ENCODE measurements at regions not wholly inside any gene's neighbourhood (a gene's known extent, or its start where the extent isn't known, plus 50 kb on each side); places are given as distances from the start of the nearest gene placed in this dataset.

DNA sequence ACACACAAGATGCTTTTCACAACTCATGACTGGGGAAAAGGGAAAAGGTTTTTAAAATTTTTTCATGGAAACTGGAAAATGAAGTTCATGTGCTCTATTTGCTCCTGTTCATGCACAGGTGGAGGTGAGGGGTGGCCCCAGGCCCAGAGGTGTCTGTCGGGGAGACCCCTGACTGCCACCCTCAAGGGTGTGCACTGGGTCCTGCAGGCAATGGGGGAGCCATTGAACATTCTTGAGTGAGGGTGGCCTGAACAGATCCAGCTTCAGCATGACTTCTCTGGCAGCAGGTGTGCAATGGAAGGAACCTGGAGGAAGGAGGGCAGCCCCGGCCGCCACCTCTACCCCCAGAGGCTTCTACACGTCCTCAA lies 145.3 kb upstream of the IQSEC1 start:
- H3K36me3 ChIP-seq (ENCODE audit: control insufficient read depth in 2 of 2, insufficient read depth in 2 of 2, low read length in 1 of 2), result no peaks in the 10 kb centered on the region
- H3K4me1 ChIP-seq (ENCODE audit: control insufficient read depth, insufficient read depth, low read length), result no peaks in the 10 kb centered on the region
- H3K27me3 ChIP-seq (replicated peaks in 1 of 2; ENCODE audit: control insufficient read depth in 2 of 2, insufficient read depth in 2 of 2, low read length in 1 of 2), result peaks cover 2 to 7% of the 10 kb centered on the region in 2 experiments; a peak in 3 of 4 replicates
- H3K4me2 ChIP-seq (ENCODE audit: control insufficient read depth, insufficient read depth), result no peak overlapping the region
- H3K79me2 ChIP-seq (ENCODE audit: control insufficient read depth, insufficient read depth, low read length), result no peaks in the 10 kb centered on the region
- H3K9me3 ChIP-seq (replicated peaks; ENCODE audit: control insufficient read depth, insufficient read depth, low read length), result no peaks in the 10 kb centered on the region
- ChIA-PET CTCF (no interaction called here), POLR2A (no interaction called here), SMC1A (ENCODE audit: uncharacterized antibody, unreplicated experiment) (no interaction called here), RAD21 (ENCODE audit: unreplicated experiment) (no interaction called here)
- DNase-seq (ENCODE audit: low read depth, low spot score) (no peak), ATAC-seq (no peak), FAIRE-seq (no peak)
- H2AFZ ChIP-seq (ENCODE audit: control insufficient read depth, low read depth, low read length), result no peak overlapping the region
- in situ Hi-C loops (cut with MboI) (no loop called here), intact Hi-C loops (cut with micrococcal nuclease; ENCODE audit: unreplicated experiment) (no loop called here)
- H3K9ac ChIP-seq (ENCODE audit: control insufficient read depth, insufficient read depth, low read length), result no peak overlapping the region
- WGBS (ENCODE audit: insufficient coverage, insufficient replicate concordance, low lambda C conversion rate, missing lambda C conversion rate), result 32% methylated on average over 4 of the region's 4 CpGs
- TF ChIP-seq ETV6 (conservative IDR thresholded peaks at IDR 0.05 in 1 of 2, IDR thresholded peaks at IDR 0.05 in 1 of 2; ENCODE audit: borderline replicate concordance in 1 of 2, low read depth in 1 of 2), result no peak
- TF ChIP-seq STAT3 (IDR thresholded peaks at IDR 0.05; ENCODE audit: low read depth, low read length), result no peak
- no peak for TF ChIP-seq NFXL1 (IDR thresholded peaks at IDR 0.05; ENCODE audit: borderline replicate concordance)
- TF ChIP-seq, protein P1, sequence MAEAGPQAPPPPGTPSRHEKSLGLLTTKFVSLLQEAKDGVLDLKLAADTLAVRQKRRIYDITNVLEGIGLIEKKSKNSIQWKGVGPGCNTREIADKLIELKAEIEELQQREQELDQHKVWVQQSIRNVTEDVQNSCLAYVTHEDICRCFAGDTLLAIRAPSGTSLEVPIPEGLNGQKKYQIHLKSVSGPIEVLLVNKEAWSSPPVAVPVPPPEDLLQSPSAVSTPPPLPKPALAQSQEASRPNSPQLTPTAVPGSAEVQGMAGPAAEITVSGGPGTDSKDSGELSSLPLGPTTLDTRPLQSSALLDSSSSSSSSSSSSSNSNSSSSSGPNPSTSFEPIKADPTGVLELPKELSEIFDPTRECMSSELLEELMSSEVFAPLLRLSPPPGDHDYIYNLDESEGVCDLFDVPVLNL (IDR thresholded peaks at IDR 0.05; ENCODE audit: low read depth, low read length), result no peak
- no peak for TF ChIP-seq MYB (IDR thresholded peaks at IDR 0.05; ENCODE audit: borderline replicate concordance, low read depth, low read length)
- no peak for TF ChIP-seq POLR2AphosphoS5 (IDR thresholded peaks at IDR 0.05; ENCODE audit: low read length)
- no peak for TF ChIP-seq RBBP5 (conservative IDR thresholded peaks at IDR 0.05)
- no peak for TF ChIP-seq NBN (IDR thresholded peaks at IDR 0.05)
- no peak for TF ChIP-seq HDAC2 (IDR thresholded peaks at IDR 0.05)
- TF ChIP-seq, protein P2, sequence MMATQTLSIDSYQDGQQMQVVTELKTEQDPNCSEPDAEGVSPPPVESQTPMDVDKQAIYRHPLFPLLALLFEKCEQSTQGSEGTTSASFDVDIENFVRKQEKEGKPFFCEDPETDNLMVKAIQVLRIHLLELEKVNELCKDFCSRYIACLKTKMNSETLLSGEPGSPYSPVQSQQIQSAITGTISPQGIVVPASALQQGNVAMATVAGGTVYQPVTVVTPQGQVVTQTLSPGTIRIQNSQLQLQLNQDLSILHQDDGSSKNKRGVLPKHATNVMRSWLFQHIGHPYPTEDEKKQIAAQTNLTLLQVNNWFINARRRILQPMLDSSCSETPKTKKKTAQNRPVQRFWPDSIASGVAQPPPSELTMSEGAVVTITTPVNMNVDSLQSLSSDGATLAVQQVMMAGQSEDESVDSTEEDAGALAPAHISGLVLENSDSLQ (IDR thresholded peaks at IDR 0.05), result no peak
- no peak for TF ChIP-seq TARDBP (IDR thresholded peaks at IDR 0.05; ENCODE audit: borderline replicate concordance)
- no peak for TF ChIP-seq SREBF2 (IDR thresholded peaks at IDR 0.05; ENCODE audit: low read length)
- no peak for TF ChIP-seq ZNF274 (IDR thresholded peaks at IDR 0.05; ENCODE audit: insufficient read depth, insufficient read length)
- no peak for TF ChIP-seq CREB1 (IDR thresholded peaks at IDR 0.05; ENCODE audit: low read depth)
- no peak for TF ChIP-seq RB1 (IDR thresholded peaks at IDR 0.05; ENCODE audit: borderline replicate concordance)
- no peak for TF ChIP-seq ASH2L (IDR thresholded peaks at IDR 0.05; ENCODE audit: borderline replicate concordance, low read depth)
- TF ChIP-seq, protein P3, sequence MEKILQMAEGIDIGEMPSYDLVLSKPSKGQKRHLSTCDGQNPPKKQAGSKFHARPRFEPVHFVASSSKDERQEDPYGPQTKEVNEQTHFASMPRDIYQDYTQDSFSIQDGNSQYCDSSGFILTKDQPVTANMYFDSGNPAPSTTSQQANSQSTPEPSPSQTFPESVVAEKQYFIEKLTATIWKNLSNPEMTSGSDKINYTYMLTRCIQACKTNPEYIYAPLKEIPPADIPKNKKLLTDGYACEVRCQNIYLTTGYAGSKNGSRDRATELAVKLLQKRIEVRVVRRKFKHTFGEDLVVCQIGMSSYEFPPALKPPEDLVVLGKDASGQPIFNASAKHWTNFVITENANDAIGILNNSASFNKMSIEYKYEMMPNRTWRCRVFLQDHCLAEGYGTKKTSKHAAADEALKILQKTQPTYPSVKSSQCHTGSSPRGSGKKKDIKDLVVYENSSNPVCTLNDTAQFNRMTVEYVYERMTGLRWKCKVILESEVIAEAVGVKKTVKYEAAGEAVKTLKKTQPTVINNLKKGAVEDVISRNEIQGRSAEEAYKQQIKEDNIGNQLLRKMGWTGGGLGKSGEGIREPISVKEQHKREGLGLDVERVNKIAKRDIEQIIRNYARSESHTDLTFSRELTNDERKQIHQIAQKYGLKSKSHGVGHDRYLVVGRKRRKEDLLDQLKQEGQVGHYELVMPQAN (conservative IDR thresholded peaks at IDR 0.05), result no peak
- TF ChIP-seq EZH2 (IDR thresholded peaks at IDR 0.05; ENCODE audit: borderline replicate concordance, control insufficient read depth, low read depth, low read length), result no peak
- TF ChIP-seq RUNX3 (IDR thresholded peaks at IDR 0.05; ENCODE audit: low read length), result no peak
- no peak overlapping the region for H3K27ac ChIP-seq (ENCODE audit: control insufficient read depth, insufficient read depth)
- H4K20me1 ChIP-seq (ENCODE audit: control insufficient read depth, insufficient read depth), result no peaks in the 10 kb centered on the region
- H3K4me3 ChIP-seq, result no peak overlapping the region
- no TSS peak for BruUV-seq (replicated peaks)
